ENCODE measurements at regions not wholly inside any gene's neighbourhood (a gene's known extent, or its start where the extent isn't known, plus 50 kb on each side); places are given as distances from the start of the nearest gene placed in this dataset.

DNA sequence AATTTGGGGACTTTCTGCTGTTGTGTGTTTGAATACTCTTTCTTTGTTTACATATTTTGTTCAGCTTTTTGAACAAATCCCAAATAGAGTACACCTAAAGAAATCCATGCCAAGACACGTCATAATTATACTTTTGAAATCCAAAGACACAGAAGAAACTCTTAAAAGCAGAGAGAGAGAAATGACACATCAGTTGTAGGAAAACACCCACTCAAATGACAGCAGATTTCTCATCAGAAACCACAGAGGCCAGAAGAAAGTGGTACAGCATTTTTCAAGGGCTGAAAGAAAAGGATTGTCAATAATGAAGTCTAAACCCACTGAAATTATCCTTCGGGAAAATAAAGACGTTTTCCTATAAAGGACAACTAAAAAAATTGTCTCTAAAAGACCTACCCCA, 378.6 kb downstream of the GADD45G start:
- DNase-seq = no peak

DNA sequence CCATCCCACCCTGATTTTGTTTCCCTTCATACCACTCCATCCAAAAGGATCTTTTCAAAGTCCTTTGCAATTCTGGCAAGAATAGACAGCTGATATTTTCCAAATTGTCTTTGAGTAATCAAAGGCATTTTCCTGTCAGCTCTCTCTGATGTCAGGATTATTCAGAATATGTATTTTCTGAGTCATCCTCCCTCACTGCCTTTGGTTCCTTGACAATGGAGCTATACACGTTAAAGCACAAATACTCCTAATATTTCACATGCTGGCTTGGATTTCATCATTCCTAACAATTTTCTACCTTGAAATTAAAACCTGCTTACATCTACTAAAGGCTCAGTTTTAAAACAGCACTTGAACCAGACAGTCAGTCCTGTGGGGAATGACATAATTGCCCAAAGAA, 379.4 kb downstream of the GADD45G start:
- no peak for DNase-seq

GRCh38 chr9:89985068-89985467, 380.3 kb downstream of the GADD45G start:
- no peak for DNase-seq

DNA sequence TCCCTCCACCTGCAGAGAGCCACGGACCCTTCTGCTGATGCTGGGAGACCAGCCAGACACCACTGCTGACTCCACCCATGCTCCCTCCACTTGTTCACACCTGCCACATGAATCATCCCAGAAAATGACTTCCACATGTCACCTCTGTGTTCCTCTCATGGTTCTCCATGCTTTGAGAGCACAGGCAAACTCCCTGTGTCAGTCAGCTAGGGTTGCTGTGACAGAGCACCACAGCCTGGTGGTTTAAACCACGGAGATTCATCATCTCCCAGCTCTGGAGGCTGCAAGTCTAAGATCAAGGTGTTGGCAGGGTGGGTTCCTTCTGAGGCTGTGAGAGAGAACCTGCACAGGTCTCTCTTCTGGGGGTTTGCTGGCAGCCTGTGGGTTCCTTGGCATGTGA, 381.4 kb downstream of the GADD45G start:
- DNase-seq = no peak

- no peak for DNase-seq
Measured at GRCh38 chr9:89988458-89988857, 383.6 kb downstream of the GADD45G start.

- DNase-seq = no peak
Measured at GRCh38 chr9:89991204-89991790, 386.5 kb downstream of the GADD45G start.

DNA sequence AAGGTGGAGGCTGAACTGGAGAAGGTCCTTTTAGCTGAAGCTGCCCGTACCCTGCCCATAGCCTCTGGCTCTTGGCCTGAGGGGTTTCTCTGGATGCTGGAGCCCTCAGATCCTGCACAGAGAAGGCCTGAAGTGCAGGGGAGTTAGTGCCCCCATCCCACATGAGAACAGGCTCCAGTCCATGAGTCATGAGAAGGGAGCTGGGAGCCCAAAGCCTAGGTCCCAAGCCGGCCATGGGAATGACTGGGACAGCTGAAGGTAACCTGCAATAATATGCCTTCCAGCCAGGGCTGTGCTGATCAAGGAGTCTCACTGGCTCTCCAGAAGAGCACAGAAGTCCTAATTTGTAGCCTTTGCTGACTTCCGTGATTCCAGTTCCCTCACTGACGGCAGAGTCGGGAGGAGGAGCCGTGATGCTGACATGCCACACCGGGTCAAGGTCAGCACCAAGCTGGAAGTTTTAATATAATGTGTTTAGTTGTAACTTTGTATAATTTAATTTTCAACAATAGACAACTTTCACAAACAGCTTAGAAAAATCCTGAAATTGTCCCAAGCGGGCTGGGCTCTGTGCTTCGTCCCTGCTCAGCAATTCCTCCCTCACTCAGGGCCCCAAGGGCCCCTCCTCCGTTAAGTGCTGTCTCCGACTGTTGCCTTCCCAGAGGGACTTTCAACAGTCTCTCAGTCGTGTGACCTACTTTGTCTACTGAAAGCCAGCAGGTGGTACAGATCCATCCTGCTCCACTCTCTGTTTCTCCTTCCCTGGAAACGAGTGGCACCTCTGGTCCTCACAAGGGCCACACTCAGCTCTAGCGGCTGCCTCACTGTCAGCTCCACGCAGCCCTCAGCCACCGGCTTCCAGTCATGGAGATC, 387.8 kb downstream of the GADD45G start:
- DNase-seq = no peak

DNA sequence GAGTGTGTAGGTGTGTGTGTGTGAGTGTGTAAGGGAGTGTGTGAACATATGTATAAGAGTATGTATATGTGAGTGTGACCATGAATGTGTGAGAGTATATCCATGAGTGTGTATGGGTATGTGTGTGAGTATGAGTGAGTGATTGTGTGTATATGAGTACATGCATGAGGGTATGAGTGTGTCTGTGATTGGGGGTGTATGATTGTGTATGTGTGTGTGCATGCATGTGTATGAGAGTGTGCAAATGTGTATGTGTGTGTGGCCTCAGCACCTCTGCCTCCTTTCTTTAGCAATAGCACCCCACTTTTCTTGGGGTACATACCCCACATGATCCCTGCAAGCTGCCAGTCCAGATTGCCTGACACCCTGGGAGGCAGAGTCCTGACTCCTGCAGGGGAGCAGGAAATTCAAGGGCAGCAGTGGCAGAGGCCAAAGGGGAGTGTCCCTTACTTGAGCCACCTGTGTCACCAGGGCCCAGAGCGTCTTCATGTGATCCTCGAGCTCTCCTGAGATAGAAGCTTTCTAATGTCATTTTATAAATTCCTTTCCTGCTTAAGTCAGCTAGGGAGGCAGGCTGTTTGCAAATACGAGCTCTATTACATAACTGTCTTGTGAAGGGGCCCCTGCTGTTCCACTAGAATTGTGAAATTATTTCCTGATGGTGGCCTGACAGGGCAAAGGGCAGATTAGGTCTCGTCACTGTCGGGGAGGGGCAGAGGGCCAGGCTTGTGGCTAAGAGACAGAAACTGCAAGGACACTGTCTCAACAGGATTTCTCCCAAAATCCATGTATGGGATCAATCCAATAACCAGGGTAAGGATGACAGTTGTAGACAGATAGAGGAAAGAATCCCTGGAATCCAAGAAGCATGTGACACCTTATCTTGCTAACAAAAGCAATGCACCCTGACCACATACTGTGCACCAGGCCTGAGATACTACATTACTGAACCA, 389.1 kb downstream of the GADD45G start:
- DNase-seq = no peak

DNA sequence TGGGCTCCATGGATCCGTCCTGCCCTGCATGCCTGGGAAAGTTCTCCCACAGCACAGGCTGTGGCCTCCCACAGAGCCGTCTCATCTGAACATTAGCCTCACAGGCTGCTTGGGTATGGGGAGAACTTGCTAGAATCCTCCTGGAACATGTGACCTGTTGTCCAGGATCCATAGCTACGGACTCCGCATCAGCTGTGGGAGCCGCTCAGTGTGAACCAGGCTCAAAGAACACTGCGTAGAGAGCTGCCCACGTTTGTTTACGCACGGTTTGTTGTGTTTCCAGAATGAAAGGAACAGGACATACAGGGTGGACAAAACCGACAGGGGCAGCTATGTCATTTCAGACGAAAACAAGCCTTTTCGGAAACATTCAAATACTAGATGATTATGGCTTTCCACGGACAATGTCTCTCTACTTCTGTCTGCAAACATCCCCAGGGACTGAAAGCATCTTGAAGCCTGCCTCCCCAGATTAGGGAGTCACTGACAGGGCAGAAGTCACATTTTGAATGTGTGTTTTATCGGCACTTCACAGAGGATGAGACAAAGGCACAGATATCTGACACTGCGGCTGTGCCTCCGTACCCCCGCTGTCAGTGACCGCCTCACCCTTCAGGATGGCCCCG, 390.3 kb downstream of the GADD45G start:
- DNase-seq = no peak

DNA sequence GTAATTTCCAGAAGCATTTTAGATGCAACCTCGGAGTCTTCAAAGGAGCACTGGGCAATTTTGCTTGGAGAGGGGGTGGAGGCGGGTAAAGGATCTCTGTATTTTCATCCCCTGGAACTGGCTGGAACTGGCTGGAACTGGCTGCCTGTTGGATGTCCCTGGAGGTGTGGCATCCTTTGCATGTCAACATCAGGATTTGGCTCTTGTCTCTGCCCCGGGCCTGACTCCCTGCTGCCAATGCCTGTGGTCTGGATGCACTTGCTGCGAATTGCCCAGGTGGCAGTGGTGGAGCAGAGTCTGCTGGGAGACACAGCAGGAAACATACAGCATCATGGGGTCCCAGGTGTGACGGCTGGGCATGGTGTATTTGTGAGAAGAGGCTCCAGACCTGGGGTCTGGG, 391.3 kb downstream of the GADD45G start:
- no peak for DNase-seq

GRCh38 chr9:89996773-89997172, 392.0 kb downstream of the GADD45G start:
- no peak for DNase-seq

- DNase-seq = no peak
Measured at GRCh38 chr9:89998633-89999032, 393.8 kb downstream of the GADD45G start.

DNA sequence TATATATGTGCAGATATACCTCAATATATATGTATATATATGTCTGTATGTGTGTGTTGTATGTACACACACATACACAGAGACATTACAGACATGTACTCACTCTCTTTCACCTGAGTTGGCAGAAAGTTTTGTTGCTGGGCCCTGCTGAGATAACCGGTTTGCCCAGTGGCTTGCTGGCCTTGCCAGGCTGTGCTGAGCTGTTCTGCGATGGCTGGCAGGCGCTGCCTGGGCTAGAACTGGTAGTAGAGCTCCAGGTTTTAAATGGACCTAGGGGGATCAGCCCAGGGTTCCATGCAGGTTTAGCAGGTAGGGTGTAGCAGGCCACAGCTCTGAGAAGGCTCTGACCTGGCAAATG, 394.3 kb downstream of the GADD45G start:
- no peak for DNase-seq

- peak; percentile 52 for DNase-seq
Measured at GRCh38 chr9:89999534-90000370, 394.9 kb downstream of the GADD45G start.

- DNase-seq = no peak
Measured at GRCh38 chr9:90000925-90001324, 396.1 kb downstream of the GADD45G start.

DNA sequence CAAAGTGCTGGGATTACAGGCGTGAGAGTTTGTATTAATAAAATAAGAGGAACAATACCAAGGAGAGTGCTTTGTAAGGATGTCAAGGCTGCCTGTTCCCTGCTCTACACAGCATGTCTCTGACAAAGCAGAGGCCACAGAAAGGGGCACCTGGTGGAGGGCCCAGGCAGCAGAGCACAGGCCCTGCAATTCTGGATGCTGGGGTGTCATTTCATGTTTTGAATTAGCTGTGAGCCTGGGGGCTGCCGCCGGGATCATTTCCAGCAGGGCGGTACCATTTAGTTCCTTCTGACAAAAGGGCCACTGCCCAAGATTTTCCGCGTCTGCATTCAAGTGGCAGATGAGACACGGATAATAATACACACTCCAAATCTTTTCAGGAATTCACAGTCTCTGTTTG, 396.9 kb downstream of the GADD45G start:
- no peak for DNase-seq

DNA sequence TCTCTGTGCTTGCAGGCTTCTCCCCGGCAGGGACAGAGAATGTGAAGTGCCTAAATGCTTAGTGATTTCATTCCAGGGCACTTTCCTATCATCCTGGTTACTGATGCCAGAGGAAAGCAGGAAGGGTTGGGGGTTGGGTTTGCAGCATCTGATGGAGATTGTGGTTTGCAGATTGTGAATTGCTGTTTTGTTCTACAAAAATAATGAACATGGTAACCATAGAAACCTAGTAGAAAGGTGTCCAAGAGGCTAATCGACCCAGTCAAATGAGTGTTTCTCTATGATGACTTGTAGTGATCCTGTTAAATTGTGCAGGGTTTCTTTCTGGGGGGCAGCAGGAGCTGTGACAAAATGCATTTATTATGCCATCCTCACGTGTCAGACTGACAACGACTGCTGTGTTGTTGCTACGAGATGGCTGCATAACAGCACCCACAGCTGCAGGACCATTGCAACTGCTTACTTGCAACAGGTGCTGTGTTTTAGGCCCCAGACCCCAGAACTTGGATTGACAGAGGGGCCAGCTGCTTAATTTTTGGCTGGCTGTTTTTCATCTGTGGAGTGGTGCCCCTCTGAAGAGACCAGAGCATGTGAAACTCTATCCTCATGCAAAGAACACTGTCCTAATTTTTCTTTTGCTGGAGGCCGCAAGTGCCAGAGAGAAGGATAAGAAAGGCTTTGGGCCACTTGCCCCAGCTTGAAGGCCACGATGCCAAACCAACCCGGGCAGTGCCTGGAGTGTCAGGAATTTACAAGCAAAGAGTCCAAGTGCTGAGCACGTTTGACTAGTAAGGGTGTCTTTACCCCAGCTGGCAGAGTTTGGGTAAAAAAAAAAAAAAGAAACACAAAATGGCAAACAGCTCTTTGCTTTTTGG, 397.8 kb downstream of the GADD45G start:
- no peak for DNase-seq

DNA sequence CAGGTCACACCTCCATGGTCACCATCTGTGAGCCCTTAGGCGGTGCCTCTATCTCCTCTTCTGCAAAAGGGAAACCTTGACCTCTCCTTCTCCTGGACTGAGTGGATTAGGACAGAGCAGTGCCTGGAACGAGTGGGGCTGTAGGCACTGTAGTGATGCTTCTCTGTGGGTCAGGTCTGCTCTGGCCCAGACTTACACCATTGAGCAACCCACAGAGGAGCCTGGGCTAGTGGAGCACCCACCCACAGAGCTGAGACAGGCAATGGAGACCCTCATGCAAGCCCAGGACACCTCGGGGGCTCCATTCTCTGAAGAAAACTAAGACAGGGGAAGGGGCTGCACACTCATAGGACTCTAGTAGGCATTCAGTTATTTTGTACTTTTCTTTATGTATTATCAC, 400.6 kb downstream of the GADD45G start:
- no peak for DNase-seq

GRCh38 chr9:90007516-90008440, 403.0 kb downstream of the GADD45G start:
- no peak for DNase-seq

- DNase-seq = no peak
Measured at GRCh38 chr9:90009447-90009846, 404.6 kb downstream of the GADD45G start.
